ENCODE measurements at regions not wholly inside any gene's neighbourhood (a gene's known extent, or its start where the extent isn't known, plus 50 kb on each side); places are given as distances from the start of the nearest gene placed in this dataset.

DNA sequence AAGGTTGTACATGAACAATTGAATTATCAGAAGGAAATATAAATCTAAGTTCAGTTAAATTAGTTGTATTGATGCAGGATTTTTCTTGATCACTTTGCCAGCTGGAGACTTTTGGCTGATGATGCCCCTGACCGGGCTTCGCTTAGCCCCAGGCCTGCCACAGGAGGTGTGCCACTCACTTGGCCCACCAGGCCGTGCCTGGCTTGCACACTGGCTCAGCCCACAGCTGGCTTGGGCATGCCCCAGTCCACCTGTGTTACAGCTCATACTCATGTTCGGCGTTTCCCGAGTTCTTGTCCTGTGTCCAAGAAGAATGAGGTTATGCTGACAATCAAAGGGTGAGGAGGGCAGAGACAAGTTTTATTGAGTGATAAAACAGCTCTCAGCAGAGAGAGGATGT is 773.9 kb upstream of the FANCL start:
- TF ChIP-seq, protein P1, sequence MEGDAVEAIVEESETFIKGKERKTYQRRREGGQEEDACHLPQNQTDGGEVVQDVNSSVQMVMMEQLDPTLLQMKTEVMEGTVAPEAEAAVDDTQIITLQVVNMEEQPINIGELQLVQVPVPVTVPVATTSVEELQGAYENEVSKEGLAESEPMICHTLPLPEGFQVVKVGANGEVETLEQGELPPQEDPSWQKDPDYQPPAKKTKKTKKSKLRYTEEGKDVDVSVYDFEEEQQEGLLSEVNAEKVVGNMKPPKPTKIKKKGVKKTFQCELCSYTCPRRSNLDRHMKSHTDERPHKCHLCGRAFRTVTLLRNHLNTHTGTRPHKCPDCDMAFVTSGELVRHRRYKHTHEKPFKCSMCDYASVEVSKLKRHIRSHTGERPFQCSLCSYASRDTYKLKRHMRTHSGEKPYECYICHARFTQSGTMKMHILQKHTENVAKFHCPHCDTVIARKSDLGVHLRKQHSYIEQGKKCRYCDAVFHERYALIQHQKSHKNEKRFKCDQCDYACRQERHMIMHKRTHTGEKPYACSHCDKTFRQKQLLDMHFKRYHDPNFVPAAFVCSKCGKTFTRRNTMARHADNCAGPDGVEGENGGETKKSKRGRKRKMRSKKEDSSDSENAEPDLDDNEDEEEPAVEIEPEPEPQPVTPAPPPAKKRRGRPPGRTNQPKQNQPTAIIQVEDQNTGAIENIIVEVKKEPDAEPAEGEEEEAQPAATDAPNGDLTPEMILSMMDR (conservative IDR thresholded peaks at IDR 0.05): no peak
- TF ChIP-seq EZH2 (IDR thresholded peaks at IDR 0.05; ENCODE audit: low read depth): no peak

Data from PC-9 (cell line).